Breast epithelium (tissue), 4 donors: ENCODE measurements at regions not wholly inside any gene's neighbourhood (a gene's known extent, or its start where the extent isn't known, plus 50 kb on each side); places are given as distances from the start of the nearest gene placed in this dataset.
"Not testable (repeated sequence)": the region's sequence is repeated elsewhere in the genome, so short reads cannot be mapped to it uniquely, and the experiment has no call there.

Experiments
- DNase-seq, 2 donors: peaks; one replicate each; pipeline ENCODE4 v3.0.0-alpha.2; 2019; ENCODE audit warnings: low spot score in 2 of 2
- H3K27ac ChIP-seq, 2 donors: fragments of 200-600 bp; sonication (generic) in 1 of 2; one replicate each; pipeline ENCODE4 v1.5.1; 2016 to 2019; ENCODE audit warnings: mild to moderate bottlenecking in 1 of 2
- H3K27me3 ChIP-seq, 2 donors: fragments of 200-600 bp; sonication (generic) in 1 of 2; one replicate each; pipeline versions ENCODE4 v1.5.1 to v1.6.0; 2017 to 2019; ENCODE audit warnings: control low read depth in 1 of 2, mild to moderate bottlenecking in 1 of 2
- H3K36me3 ChIP-seq: fragments of 200-600 bp; one replicate; pipeline ENCODE4 v1.5.1; 2019
- H3K4me1 ChIP-seq, 2 donors: fragments of 200-600 bp; sonication (generic); one replicate each; pipeline ENCODE4 v1.5.1; 2016 to 2019; ENCODE audit warnings: control low read depth in 1 of 2
- H3K4me3 ChIP-seq, 3 donors: fragments of 200-600 bp; sonication (generic); 1 replicate in 2 of 3; 2 replicates in 1 of 3; pipeline ENCODE4 v1.5.1; 2016 to 2019; ENCODE audit warnings: mild to moderate bottlenecking in 3 of 3, moderate library complexity in 2 of 3
- H3K9me3 ChIP-seq, 2 donors: fragments of 200-600 bp; sonication (generic) in 1 of 2; one replicate each; pipeline ENCODE4 v1.5.1; 2016 to 2019; ENCODE audit warnings: control low read depth in 1 of 2
- POLR2A ChIP-seq: fragments of 450-650 bp; IDR thresholded peaks from one replicate; pipeline ENCODE4 v1.6.1; 2016; ENCODE audit warnings: antibody characterized with exemption, mild to moderate bottlenecking, moderate library complexity
- POLR2AphosphoS5 ChIP-seq, 3 donors: sonication (generic); formaldehyde crosslinking; IDR thresholded peaks; one replicate each; pipeline ENCODE4 v1.6.1; 2017; ENCODE audit warnings: antibody characterized with exemption in 3 of 3
- intact Hi-C: fragments of 100-400 bp; cut with DNase I; formaldehyde crosslinking; loops from one replicate; pipeline ENCODE4 v1.15.1; 2023; ENCODE audit warnings: low total_unique reads
- TF ChIP-seq, protein P1 (sequence below), 3 donors: fragments of 450-650 bp; IDR thresholded peaks; one replicate each; pipeline ENCODE4 v1.5.1; 2016 to 2017; ENCODE audit warnings: antibody characterized with exemption in 3 of 3, mild to moderate bottlenecking in 3 of 3, moderate library complexity in 3 of 3

DNA sequence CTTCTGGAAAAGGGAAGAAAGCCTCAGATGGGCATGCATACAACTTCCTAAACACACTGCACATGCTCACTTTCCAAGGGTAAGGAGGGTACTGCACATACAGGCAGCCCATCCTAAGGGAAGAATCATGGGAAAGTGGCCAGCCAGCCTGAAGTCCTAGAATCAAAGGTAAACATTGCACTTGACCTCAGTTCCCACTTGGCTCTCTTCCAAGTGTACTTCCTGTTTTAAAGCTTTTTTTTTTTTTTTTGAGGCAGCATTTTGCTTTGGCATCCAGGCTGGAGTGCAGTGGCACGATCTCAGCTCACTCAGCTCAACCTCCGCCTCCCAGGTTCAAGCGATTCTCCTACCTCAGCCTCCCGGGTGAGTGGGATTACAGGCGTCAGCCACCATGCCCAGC lies 225.3 kb upstream of the EPHA7 start:
- intact Hi-C loops: no loop called here
- no peak for TF ChIP-seq POLR2A
- no peak for TF ChIP-seq POLR2AphosphoS5 (IDR thresholded peaks at IDR 0.05)
- TF ChIP-seq, protein P1, sequence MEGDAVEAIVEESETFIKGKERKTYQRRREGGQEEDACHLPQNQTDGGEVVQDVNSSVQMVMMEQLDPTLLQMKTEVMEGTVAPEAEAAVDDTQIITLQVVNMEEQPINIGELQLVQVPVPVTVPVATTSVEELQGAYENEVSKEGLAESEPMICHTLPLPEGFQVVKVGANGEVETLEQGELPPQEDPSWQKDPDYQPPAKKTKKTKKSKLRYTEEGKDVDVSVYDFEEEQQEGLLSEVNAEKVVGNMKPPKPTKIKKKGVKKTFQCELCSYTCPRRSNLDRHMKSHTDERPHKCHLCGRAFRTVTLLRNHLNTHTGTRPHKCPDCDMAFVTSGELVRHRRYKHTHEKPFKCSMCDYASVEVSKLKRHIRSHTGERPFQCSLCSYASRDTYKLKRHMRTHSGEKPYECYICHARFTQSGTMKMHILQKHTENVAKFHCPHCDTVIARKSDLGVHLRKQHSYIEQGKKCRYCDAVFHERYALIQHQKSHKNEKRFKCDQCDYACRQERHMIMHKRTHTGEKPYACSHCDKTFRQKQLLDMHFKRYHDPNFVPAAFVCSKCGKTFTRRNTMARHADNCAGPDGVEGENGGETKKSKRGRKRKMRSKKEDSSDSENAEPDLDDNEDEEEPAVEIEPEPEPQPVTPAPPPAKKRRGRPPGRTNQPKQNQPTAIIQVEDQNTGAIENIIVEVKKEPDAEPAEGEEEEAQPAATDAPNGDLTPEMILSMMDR (IDR thresholded peaks at IDR 0.05): no peak
- Histone ChIP-seq H3K9me3 (no peaks in the 10 kb centered on the region), H3K4me1 (no peaks in the 10 kb centered on the region), H3K27ac (no peak overlapping the region), H3K27me3 (no peaks in the 10 kb centered on the region), H3K36me3 (peaks cover 5% of the 10 kb centered on the region), H3K4me3 (no peak overlapping the region)
- DNase-seq: no peak

DNA sequence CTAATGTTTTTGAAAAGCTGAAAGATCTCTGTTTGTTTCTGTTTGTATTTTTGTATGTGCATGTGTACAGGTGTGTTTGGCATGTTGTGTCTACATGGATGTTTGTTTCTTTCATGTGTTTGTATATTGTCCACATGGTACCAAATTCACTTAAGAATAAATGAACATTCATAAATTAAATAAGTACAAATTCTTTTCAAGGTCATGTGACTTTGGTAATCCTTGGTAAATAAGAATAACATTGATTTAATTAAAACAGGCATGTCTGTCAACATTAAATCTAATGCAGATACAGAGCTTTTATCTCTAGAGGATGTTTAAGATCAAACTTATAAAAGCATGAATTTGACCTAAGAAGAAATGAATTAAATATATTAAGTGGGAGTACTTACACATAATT lies 219.8 kb upstream of the EPHA7 start:
- Histone ChIP-seq H3K27me3 (no peaks in the 10 kb centered on the region), H3K36me3 (peaks cover 5% of the 10 kb centered on the region), H3K9me3 (no peaks in the 10 kb centered on the region), H3K4me1 (no peaks in the 10 kb centered on the region), H3K27ac (no peak overlapping the region), H3K4me3 (no peak overlapping the region)
- intact Hi-C loops: no loop called here
- no peak for DNase-seq
- no peak for TF ChIP-seq POLR2A
- TF ChIP-seq, protein P1 (IDR thresholded peaks at IDR 0.05): no peak
- no peak for TF ChIP-seq POLR2AphosphoS5 (IDR thresholded peaks at IDR 0.05)

DNA sequence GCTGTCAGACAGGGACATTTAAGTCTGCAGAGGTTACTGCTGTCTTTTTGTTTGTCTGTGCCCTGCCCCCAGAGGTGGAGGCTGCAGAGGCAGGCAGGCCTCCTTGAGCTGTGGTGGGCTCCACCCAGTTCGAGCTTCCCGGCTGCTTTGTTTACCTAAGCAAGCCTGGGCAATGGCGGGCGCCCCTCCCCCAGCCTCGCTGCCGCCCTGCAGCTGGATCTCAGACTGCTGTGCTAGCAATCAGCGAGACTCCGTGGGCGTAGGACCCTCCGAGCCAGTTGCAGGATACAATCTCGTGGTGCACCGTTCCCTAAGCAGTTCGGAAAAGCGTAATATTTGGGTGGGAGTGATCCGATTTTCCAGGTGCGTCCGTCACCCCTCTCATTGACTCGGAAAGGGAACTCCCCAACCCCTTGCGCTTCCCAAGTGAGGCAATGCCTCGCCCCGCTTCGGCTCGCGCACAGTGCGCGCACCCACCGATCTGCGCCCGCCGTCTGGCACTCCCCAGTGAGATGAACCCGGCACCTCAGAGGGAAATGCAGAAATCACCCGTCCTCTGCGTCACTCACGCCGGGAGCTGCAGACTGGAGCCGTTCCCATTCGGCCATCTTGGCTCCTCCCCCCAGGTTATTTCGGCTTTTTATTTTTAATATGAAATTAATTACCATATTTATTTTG lies 217.8 kb upstream of the EPHA7 start:
- H3K9me3 ChIP-seq, intact Hi-C loops, H3K4me3 ChIP-seq, H3K4me1 ChIP-seq, H3K27ac ChIP-seq, H3K36me3 ChIP-seq, H3K27me3 ChIP-seq, DNase-seq: not testable (repeated sequence)

DNA sequence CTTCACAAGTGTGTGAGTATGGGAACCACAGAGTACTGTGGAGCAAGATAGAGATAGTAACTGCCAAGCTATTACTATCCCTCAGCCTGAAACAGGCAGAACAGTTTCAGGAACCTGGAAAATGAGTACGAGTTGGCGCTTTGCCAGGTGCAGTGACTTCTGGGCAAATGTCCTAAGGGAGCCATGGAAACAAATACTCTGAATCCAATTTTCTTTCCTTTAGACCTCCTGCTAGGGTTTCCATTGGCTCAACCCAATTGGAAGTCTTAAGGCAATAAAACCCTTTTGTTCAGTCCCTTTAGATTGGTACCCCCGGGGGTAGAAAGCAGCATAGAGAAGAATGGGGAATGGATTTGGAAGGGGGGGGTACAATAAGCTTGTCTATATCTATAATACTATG lies 205.0 kb upstream of the EPHA7 start:
- no peaks in the 10 kb centered on the region for H3K27me3 ChIP-seq

DNA sequence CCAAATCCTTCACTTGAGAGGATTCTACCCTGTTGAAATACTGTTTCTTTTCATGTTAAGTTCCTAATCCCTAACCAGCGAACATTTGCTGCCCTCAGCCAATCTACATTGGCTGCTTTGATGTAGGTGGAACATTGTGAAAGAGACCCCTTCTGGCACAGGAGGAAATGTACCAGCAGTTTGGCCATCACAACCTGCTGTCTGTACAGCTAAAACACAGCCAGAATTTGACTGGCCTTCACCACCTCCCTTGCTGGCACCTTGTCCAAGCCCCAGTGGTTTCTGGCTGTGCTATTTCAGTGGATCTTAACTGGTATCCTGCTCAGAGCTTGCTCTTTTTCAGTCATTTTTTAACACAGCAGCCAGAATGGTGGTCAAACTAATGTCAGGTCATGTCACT lies 202.1 kb upstream of the EPHA7 start:
- no peak overlapping the region for H3K27ac ChIP-seq
- no peaks in the 10 kb centered on the region for H3K27me3 ChIP-seq
- DNase-seq: no peak
- no peaks in the 10 kb centered on the region for H3K9me3 ChIP-seq
- no peaks in the 10 kb centered on the region for H3K4me1 ChIP-seq
- no peak overlapping the region for H3K4me3 ChIP-seq
- intact Hi-C loops: no loop called here
- no peak for TF ChIP-seq POLR2AphosphoS5 (IDR thresholded peaks at IDR 0.05)
- TF ChIP-seq POLR2A: no peak
- TF ChIP-seq, protein P1 (IDR thresholded peaks at IDR 0.05): no peak
- H3K36me3 ChIP-seq: no peaks in the 10 kb centered on the region

More for the DNA sequence above, 205.0 kb upstream of the EPHA7 start:
- no peak for TF ChIP-seq POLR2A
- no peak for TF ChIP-seq POLR2AphosphoS5 (IDR thresholded peaks at IDR 0.05)
- TF ChIP-seq, protein P1 (IDR thresholded peaks at IDR 0.05): no peak
- no peak for DNase-seq
- H3K27ac ChIP-seq: no peak overlapping the region
- no peaks in the 10 kb centered on the region for H3K9me3 ChIP-seq
- H3K4me1 ChIP-seq: no peaks in the 10 kb centered on the region
- H3K4me3 ChIP-seq: no peak overlapping the region
- intact Hi-C loops: no loop called here
- no peaks in the 10 kb centered on the region for H3K36me3 ChIP-seq

DNA sequence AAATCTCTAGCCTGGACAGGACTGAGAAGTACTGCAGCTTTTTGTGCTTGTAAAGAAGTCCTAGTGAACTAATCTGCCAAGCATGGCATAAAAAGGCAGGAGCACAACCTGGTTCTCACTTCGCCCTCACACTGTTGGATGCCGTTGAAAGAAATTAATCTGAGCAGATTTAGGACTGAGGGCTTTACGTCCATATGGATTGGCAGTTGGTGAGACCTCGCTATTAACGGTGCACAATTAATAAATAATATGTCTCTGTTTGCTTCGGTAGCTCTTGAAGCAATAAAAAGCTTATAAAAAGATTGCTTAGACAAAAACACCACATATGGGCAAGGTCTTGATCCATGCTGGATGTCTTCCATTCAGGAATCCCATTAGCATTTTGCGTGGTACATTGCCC lies 185.6 kb upstream of the EPHA7 start:
- H3K27me3 ChIP-seq: no peaks in the 10 kb centered on the region
- DNase-seq: no peak
- no peaks in the 10 kb centered on the region for H3K4me1 ChIP-seq
- intact Hi-C loops: loop anchor here (10.0 kb wide), 1 partner anchor 980 kb away; no protein-coding TSS in a partner anchor
- TF ChIP-seq, protein P1 (IDR thresholded peaks at IDR 0.05): no peak
- TF ChIP-seq POLR2A (no peak), POLR2AphosphoS5 (IDR thresholded peaks at IDR 0.05) (no peak)
- H3K4me3 ChIP-seq: no peak overlapping the region
- H3K27ac ChIP-seq: no peak overlapping the region
- H3K36me3 ChIP-seq: no peaks in the 10 kb centered on the region
- H3K9me3 ChIP-seq: no peaks in the 10 kb centered on the region
